GM12892 (cell line): ENCODE measurements at regions not wholly inside any gene's neighbourhood (a gene's known extent, or its start where the extent isn't known, plus 50 kb on each side); places are given as distances from the start of the nearest gene placed in this dataset.

Experiments
- POLR2A ChIP-seq: IDR thresholded peaks from 2 replicates; pipeline ENCODE4 v1.6.1; 2011; ENCODE audit warnings: low read depth, low read length, control low read depth
- POLR2AphosphoS5 ChIP-seq: IDR thresholded peaks from 2 replicates; pipeline ENCODE4 v1.6.1; 2011; ENCODE audit warnings: low read depth, low read length, control low read depth

DNA sequence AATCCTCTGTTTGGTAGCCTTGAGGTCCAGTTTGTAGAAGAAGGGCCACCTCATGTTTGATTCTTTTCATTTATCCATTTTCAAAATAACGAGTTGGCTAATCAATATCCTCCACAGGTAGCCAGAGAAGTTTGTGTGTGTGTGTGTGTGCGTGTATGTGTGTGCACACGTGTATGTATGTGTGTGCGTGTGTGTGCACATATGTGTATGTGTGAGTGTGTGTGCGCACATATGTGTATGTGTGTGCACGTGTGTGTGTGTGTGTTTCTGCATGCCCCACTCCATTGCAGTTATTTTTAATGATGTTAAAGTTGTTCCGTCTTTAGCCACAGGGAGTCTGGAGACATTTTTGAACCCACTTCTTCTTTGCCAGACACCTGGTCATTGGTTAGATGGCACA is 112.8 kb upstream of the PRKCQ start:
- no peak for TF ChIP-seq POLR2AphosphoS5
- TF ChIP-seq POLR2A: no peak
